Medulla oblongata (tissue), 1 donor: ENCODE measurements at regions not wholly inside any gene's neighbourhood (a gene's known extent, or its start where the extent isn't known, plus 50 kb on each side); places are given as distances from the start of the nearest gene placed in this dataset.
"Not testable (repeated sequence)": the region's sequence is repeated elsewhere in the genome, so short reads cannot be mapped to it uniquely, and the experiment has no call there.

Experiments
- DNase-seq: peaks from one replicate; pipeline ENCODE4 v3.0.0-alpha.2; 2015; ENCODE audit errors: extremely low spot score

GRCh38 chr1:70554341-70554740, 143.3 kb downstream of the CTH start:
- DNase-seq: no peak

DNA sequence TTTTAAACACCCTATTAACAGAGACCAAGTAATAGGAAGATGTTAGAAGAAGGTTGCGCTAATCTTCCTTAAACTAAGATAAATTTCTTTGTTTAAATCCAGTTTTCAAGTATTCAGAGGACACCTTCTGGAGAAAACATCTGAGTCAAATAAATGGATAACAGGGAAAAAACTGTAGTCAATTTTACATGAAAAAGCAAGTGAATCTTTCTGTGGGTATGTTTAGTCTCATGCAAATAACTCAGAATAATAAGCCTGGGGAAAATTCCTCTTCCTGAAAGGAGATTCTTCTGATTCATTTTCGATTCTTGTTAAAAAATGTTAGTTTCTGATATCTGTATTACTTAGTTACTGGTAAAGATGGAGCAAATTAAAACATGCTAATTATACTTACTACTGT, 145.5 kb downstream of the CTH start:
- DNase-seq: no peak

GRCh38 chr1:70567167-70567566, 156.1 kb downstream of the CTH start:
- DNase-seq: no peak

- no peak for DNase-seq
Measured at GRCh38 chr1:70571191-70571590, 160.1 kb downstream of the CTH start.

DNA sequence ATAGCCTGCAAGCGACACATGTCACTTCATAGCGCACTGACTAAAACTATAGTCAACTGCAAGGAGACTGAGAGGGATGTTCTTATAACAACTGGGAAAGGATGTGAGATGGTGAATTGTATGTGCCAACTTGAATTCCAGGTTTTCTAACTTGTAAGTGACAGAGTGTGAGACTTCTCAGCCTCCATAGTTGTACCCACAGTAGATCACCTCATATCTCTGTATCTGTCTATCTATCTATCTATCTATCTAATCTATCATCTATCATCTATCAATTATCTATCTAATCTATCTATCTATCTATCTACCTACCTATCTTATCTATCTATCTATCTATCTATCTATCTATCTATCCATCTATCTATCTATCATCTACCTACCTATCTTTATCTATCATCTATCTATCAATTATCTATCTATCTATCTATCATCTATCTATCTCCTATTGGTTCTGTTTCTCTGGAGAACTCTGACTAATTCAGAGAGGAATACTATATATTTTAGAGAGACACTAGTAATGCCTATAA, 162.3 kb downstream of the CTH start:
- no peak for DNase-seq

GRCh38 chr1:70581661-70582060, 170.6 kb downstream of the CTH start:
- no peak for DNase-seq

DNA sequence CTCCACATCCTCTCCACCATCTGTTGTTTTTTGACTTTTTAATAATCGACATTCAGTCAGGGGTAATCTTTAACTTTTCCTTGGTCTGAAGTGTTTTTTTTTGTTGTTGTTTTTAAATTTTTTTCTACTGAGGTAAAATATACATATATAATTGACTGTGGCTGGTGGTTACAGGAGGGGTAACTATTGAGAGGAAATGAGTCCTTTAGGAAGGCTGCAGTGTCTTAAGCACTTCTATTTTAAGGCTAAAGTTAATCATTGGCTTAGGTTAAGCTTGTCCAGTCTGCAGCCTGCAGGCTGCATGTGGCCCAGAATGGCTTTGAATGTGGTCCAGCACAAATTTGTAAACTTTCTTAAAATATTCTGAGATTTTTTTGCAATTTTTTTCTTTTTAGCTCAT, 172.5 kb downstream of the CTH start:
- DNase-seq: no peak

- no peak for DNase-seq
Measured at GRCh38 chr1:70586046-70586445, 175.0 kb downstream of the CTH start.

- no peak for DNase-seq
Measured at GRCh38 chr1:70587872-70588366, 176.9 kb downstream of the CTH start.

GRCh38 chr1:70593551-70593950, 182.5 kb downstream of the CTH start:
- DNase-seq: not testable (repeated sequence)

- DNase-seq: no peak
Measured at GRCh38 chr1:70608815-70609214, 197.7 kb downstream of the CTH start.

DNA sequence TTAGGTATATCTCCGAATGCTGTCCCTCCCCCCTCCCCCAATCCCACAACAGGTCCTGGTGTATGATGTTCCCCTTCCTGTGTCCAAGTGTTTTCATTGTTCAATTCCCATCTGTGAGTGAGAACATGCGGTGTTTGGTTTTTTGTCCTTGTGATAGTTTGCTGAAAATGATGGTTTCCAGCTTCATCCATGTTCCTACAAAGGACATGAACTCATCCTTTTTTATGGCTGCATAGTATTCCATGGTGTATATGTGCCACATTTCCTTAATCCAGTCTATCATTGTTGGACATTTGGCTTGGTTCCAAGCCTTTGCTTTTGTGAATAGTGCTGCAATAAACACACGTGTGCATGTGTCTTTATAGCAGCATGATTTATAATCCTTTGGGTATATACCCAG, 199.1 kb downstream of the CTH start:
- DNase-seq: not testable (repeated sequence)

DNA sequence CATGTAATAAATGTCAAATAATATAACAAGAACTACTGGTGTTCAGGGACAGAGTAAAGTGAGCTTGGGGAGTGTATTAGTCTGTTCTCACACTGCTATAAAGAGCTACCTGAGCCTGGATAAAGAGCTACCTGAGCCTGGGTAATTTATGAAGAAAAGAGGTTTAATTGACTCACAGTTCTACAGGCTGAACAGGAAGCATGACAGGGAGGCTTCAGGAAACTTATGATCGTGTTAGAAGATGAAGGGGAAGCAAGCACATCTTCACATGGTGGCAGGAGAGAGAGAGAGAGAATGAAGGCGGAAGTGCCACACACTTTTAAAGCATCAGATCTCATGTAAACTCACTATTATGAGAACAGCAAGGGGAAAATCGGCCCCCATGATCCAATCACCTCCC, 205.9 kb downstream of the CTH start:
- DNase-seq: no peak

- DNase-seq: no peak
Measured at GRCh38 chr1:70617728-70618127, 206.7 kb downstream of the CTH start.

- no peak for DNase-seq
Measured at GRCh38 chr1:70627910-70628309, 216.8 kb downstream of the CTH start.

DNA sequence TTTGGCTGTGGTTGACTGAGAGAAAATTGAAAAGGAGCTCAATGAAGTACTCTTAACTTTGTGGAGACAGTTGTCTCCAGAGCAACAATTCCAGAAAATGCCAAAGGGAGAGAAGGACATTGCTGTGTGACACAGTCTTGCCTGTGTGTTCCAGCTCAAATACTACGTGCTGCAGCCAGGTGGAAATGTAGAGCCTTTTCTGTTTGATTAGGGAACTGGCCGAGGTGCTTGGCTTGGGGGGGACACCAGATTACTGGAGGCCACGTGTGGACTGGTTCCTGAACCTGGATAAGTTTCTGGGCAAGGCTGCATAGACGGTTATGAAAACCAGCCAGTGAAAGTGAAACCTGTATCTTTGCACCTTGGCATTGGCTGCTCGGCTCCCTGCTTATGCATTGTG, 217.9 kb downstream of the CTH start:
- DNase-seq: no peak

DNA sequence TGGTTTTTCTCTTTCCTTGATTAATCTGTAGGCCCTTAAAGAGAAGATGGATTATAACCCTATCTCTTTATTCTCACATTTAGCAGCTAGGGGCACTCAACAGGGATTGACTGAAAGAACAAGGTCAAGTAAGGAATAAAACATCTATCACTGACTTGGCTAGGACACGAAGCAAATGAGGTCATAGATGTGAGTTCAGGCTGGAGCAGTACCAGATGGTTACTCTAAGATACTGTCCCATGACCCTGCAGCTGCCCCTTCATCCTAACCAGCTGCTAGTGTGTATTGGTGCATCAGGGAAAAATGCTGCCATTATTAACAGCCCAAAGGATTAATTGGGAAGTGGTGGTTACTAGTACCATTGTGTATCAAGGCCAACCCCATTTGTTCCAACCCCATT, 221.9 kb downstream of the CTH start:
- DNase-seq: no peak

DNA sequence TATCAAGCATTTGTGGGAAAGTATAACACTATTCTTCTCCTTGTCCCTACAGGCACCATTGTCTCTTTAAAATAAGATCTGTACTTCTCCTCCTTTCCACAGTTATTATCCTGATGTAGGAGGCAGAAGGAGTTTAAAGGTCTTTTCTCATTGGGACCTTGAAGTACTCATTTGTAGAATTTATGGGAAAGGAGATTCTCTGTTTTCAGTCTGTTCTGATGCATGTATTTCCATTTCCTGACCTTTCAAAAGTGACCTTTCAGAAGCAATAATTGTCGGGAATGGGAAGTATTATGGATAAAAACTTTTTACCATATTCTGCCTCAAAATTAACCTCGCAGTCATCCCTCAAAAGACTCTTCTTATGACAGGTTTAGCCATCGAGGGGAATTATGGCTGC, 224.8 kb downstream of the CTH start:
- no peak for DNase-seq

- DNase-seq: no peak
Measured at GRCh38 chr1:70641868-70642267, 230.8 kb downstream of the CTH start.

GRCh38 chr1:70656361-70656760, 245.3 kb downstream of the CTH start:
- no peak for DNase-seq

- DNase-seq: no peak
Measured at GRCh38 chr1:70659891-70660290, 248.8 kb downstream of the CTH start.

- no peak for DNase-seq
Measured at GRCh38 chr1:70666381-70667140, 255.5 kb downstream of the CTH start.

- no peak for DNase-seq
Measured at GRCh38 chr1:70667494-70668170, 256.6 kb downstream of the CTH start.
